ENCODE measurements at regions not wholly inside any gene's neighbourhood (a gene's known extent, or its start where the extent isn't known, plus 50 kb on each side); places are given as distances from the start of the nearest gene placed in this dataset.

DNA sequence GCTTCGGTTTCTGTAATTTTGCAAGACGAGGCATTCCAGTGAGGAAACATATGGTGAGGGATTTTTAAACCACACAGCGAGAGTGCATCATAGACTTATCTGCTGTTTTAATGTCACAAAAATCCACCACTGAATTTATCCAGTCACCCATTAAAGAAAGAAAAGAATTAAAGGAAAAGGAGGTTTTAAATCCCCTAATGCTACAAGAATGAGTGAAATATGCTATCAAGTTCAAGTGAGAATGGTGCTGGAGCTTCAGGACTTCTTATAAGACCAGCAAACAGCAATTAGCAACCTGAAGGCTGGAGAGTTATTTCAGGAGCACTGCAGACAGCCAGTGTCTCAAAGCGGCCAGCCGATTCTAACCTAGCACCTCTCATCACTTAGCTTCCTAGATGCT is 439.1 kb upstream of the MGMT start:
- intact Hi-C loops (cut with DNase I): no loop called here
- H3K36me3 ChIP-seq: no peaks in the 10 kb centered on the region
- H3K27ac ChIP-seq: no peak overlapping the region
- no peak for TF ChIP-seq CTCF (IDR thresholded peaks at IDR 0.05)
- TF ChIP-seq POLR2AphosphoS5 (IDR thresholded peaks at IDR 0.05; ENCODE audit: insufficient read depth in 1 of 2, low read depth in 1 of 2): no peak
- TF ChIP-seq POLR2A (IDR thresholded peaks at IDR 0.05): no peak
- no peaks in the 10 kb centered on the region for H3K27me3 ChIP-seq
- no peak for DNase-seq (ENCODE audit: extremely low spot score in 2 of 2)
- no peaks in the 10 kb centered on the region for H3K4me1 ChIP-seq
- H3K9me3 ChIP-seq: no peaks in the 10 kb centered on the region
- no peak overlapping the region for H3K4me3 ChIP-seq

DNA sequence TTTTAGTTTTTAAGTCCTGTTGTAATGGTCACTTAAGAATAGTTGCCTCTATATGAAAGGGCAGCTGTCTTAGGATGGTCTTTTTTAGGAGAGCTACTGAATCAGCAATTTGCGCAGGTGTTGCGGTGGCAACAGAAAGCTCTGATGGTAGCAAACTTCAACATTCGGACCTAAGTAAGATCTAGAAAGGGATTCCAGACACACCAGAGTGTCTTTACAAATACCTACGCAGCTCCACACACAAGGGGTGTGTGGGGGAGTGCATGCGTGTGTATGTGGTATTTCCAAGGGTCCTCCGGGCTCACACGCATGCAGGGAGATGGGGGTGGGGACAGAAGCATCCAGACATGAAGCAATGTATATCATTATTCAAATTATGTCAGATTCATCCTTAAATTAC is 438.6 kb upstream of the MGMT start:
- H3K36me3 ChIP-seq: no peaks in the 10 kb centered on the region
- intact Hi-C loops (cut with DNase I): no loop called here
- H3K27ac ChIP-seq: no peak overlapping the region
- no peak overlapping the region for H3K4me3 ChIP-seq
- TF ChIP-seq CTCF (IDR thresholded peaks at IDR 0.05): no peak
- no peak for TF ChIP-seq POLR2A (IDR thresholded peaks at IDR 0.05)
- TF ChIP-seq POLR2AphosphoS5 (IDR thresholded peaks at IDR 0.05; ENCODE audit: insufficient read depth in 1 of 2, low read depth in 1 of 2): no peak
- H3K27me3 ChIP-seq: no peaks in the 10 kb centered on the region
- DNase-seq (ENCODE audit: extremely low spot score in 2 of 2): no peak
- no peaks in the 10 kb centered on the region for H3K4me1 ChIP-seq
- no peaks in the 10 kb centered on the region for H3K9me3 ChIP-seq

DNA sequence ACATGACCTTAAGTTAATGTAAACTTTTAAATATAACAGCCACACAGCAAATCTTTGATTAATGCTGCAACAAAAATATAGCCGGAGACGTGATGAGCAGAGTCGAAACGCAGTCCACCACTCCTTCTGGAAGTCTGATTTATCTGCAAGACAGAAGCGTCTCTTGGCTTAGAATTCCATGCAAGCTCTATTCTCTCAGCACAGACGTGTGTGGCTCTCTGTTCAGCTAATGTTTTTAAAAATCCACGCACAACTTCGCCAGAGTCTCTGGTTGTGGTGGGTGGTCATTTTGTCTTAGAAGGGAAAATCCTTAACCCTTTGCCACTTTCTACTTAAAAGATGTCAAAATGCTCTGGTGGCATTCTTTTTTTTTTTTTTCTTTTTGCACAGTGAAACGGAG is 438.0 kb upstream of the MGMT start:
- no peaks in the 10 kb centered on the region for H3K36me3 ChIP-seq
- H3K27me3 ChIP-seq: no peaks in the 10 kb centered on the region
- H3K4me3 ChIP-seq: no peak overlapping the region
- TF ChIP-seq CTCF (IDR thresholded peaks at IDR 0.05) (no peak), POLR2A (IDR thresholded peaks at IDR 0.05) (no peak), POLR2AphosphoS5 (IDR thresholded peaks at IDR 0.05; ENCODE audit: insufficient read depth in 1 of 2, low read depth in 1 of 2) (no peak)
- no peak for DNase-seq (ENCODE audit: extremely low spot score in 2 of 2)
- H3K9me3 ChIP-seq: no peaks in the 10 kb centered on the region
- intact Hi-C loops (cut with DNase I): no loop called here
- H3K4me1 ChIP-seq: no peaks in the 10 kb centered on the region
- no peak overlapping the region for H3K27ac ChIP-seq

DNA sequence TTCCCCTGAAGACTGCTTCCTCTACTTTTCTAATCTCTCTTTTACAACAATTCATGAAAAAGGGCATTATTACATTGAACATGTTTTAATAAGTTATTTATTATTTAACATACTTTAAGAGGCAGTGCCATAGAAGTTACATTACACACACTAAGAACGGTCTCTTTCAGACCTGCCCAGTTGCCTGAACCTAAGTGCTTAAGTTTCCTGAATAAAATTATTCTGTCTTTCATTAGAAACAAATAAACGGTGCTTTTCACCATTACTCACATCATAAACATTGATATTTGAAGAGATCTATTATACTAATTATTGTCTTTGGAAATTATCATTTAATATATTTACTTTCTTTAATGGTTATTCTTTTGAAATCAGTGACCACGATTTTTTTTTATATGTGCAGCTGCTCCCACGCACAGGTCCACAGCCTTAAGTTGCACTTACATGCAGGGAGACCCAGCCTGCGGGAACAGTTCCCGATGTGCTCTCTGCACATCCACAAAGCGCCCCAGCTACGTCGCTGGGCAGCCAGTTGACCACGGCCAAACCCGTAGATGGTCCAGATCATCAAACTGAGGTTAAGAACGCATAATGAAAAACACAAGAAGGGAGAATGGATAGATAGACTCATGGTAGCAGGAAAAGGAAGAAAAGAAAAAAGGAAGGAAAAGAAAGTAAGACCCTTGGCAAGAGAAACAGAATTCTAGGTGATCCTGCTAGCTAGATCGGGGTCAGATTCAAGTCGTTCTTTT is 437.0 kb upstream of the MGMT start:
- Histone ChIP-seq H3K4me1 (no peaks in the 10 kb centered on the region), H3K27me3 (no peaks in the 10 kb centered on the region), H3K9me3 (no peaks in the 10 kb centered on the region), H3K27ac (no peak overlapping the region), H3K36me3 (no peaks in the 10 kb centered on the region), H3K4me3 (no peak overlapping the region)
- no peak for TF ChIP-seq POLR2A (IDR thresholded peaks at IDR 0.05)
- TF ChIP-seq POLR2AphosphoS5 (IDR thresholded peaks at IDR 0.05; ENCODE audit: insufficient read depth in 1 of 2, low read depth in 1 of 2): no peak
- no peak for TF ChIP-seq CTCF (IDR thresholded peaks at IDR 0.05)
- intact Hi-C loops (cut with DNase I): no loop called here
- no peak for DNase-seq (ENCODE audit: extremely low spot score in 2 of 2)

DNA sequence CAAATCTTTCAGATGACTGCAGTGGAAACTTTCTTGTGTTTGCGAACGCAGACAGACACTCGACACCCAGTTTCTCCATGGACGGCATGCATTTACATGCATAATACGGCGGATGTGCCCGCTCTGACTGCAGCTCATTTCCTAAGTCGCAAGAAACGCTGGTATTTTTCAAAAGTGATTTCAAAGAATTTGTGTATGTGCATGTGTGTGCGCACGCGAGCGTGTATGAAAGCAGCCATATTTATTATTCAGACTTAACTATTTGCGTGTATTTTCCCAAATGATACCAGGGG is 436.5 kb upstream of the MGMT start:
- intact Hi-C loops (cut with DNase I): no loop called here
- TF ChIP-seq POLR2AphosphoS5 (IDR thresholded peaks at IDR 0.05; ENCODE audit: insufficient read depth in 1 of 2, low read depth in 1 of 2): no peak
- no peak for TF ChIP-seq CTCF (IDR thresholded peaks at IDR 0.05)
- no peak for TF ChIP-seq POLR2A (IDR thresholded peaks at IDR 0.05)
- Histone ChIP-seq H3K27me3 (no peaks in the 10 kb centered on the region), H3K4me3 (no peak overlapping the region), H3K27ac (no peak overlapping the region), H3K9me3 (no peaks in the 10 kb centered on the region), H3K36me3 (no peaks in the 10 kb centered on the region), H3K4me1 (no peaks in the 10 kb centered on the region)
- DNase-seq (ENCODE audit: extremely low spot score in 2 of 2): no peak
